Coronary artery (tissue), 2 donors: ENCODE measurements at regions not wholly inside any gene's neighbourhood (a gene's known extent, or its start where the extent isn't known, plus 50 kb on each side); places are given as distances from the start of the nearest gene placed in this dataset.

ENCODE experiments used
- DNase-seq: peaks from one replicate; pipeline ENCODE4 v3.0.0-alpha.2; 2017; ENCODE audit warnings: low spot score
- H3K27ac ChIP-seq, 2 donors: fragments of 200-600 bp; sonication (generic); one replicate each; pipeline ENCODE4 v1.5.1; 2016 to 2019
- H3K4me3 ChIP-seq: fragments of 200-600 bp; sonication (generic); 2 replicates; pipeline ENCODE4 v1.5.1; 2016; ENCODE audit warnings: mild to moderate bottlenecking, moderate library complexity
- CTCF ChIP-seq: fragments of 200-600 bp; sonication (generic); IDR thresholded peaks from one replicate; pipeline ENCODE4 v1.5.1; 2019; ENCODE audit warnings: antibody characterized with exemption

GRCh38 chr6:56005426-56005825, 130.0 kb upstream of the BMP5 start:
- no peak overlapping the region for H3K4me3 ChIP-seq
- TF ChIP-seq CTCF, result no peak
- no peak for DNase-seq
- H3K27ac ChIP-seq, result no peak overlapping the region

- no peak overlapping the region for H3K27ac ChIP-seq
Measured at GRCh38 chr6:56004426-56004825, 129.0 kb upstream of the BMP5 start.

GRCh38 chr6:56003616-56004015, 128.2 kb upstream of the BMP5 start:
- DNase-seq, result no peak
- Histone ChIP-seq H3K4me3 (no peak overlapping the region), H3K27ac (no peak overlapping the region)
- TF ChIP-seq CTCF, result no peak

More at GRCh38 chr6:56004426-56004825, 129.0 kb upstream of the BMP5 start:
- H3K4me3 ChIP-seq, result no peak overlapping the region
- no peak for TF ChIP-seq CTCF
- no peak for DNase-seq

GRCh38 chr6:56002336-56002735, 126.9 kb upstream of the BMP5 start:
- H3K27ac ChIP-seq, result no peak overlapping the region
- H3K4me3 ChIP-seq, result no peak overlapping the region
- no peak for TF ChIP-seq CTCF
- DNase-seq, result no peak

- no peak for DNase-seq
- no peak overlapping the region for H3K4me3 ChIP-seq
- TF ChIP-seq CTCF, result no peak
- no peak overlapping the region for H3K27ac ChIP-seq
Measured at GRCh38 chr6:55998576-55998975, 123.2 kb upstream of the BMP5 start.

GRCh38 chr6:55997223-55997874, 122.0 kb upstream of the BMP5 start:
- DNase-seq, result no peak
- no peak overlapping the region for H3K4me3 ChIP-seq
- TF ChIP-seq CTCF, result no peak
- no peak overlapping the region for H3K27ac ChIP-seq

- Histone ChIP-seq H3K4me3 (no peak overlapping the region), H3K27ac (no peak overlapping the region)
- DNase-seq, result no peak
- TF ChIP-seq CTCF, result no peak
Measured at GRCh38 chr6:55994531-55994930, 119.1 kb upstream of the BMP5 start.
